Mesodermal cell (in vitro differentiated cells): ENCODE measurements at regions not wholly inside any gene's neighbourhood (a gene's known extent, or its start where the extent isn't known, plus 50 kb on each side); places are given as distances from the start of the nearest gene placed in this dataset.

Source experiments
- H3K27ac ChIP-seq: 2 replicates; pipeline ENCODE4 v1.7.0; 2013; ENCODE audit warnings: mild to moderate bottlenecking, low read depth, low read length, moderate library complexity; ENCODE audit not compliant: severe bottlenecking
- H3K36me3 ChIP-seq: 2 replicates; pipeline ENCODE4 v1.7.1; 2013; ENCODE audit warnings: mild to moderate bottlenecking, low read length, moderate library complexity; ENCODE audit not compliant: control insufficient read depth, insufficient read depth
- H3K4me1 ChIP-seq: one replicate; pipeline ENCODE4 v1.7.1; 2013; ENCODE audit warnings: mild to moderate bottlenecking, low read length; ENCODE audit not compliant: insufficient read depth, control insufficient read depth, poor library complexity, severe bottlenecking
- H3K4me3 ChIP-seq: 2 replicates; pipeline ENCODE4 v1.7.0; 2013; ENCODE audit warnings: low read length, control low read depth, mild to moderate bottlenecking; ENCODE audit not compliant: insufficient read depth, poor library complexity, severe bottlenecking; ENCODE audit errors: extremely low read depth
- H3K9me3 ChIP-seq: 2 replicates; pipeline ENCODE4 v1.7.1; 2013; ENCODE audit warnings: mild to moderate bottlenecking, low read length, moderate library complexity; ENCODE audit not compliant: control insufficient read depth
- WGBS, 2 experiments: methylation state at CpG; one replicate each; pipeline ENCODE4 v1.1.5; 2013; ENCODE audit warnings: missing lambda C conversion rate in 2 of 2; ENCODE audit not compliant: insufficient coverage in 2 of 2; 5-methylcytosine and 5-hydroxymethylcytosine counted together

GRCh38 chr2:12027136-12027535, 280.7 kb downstream of the LPIN1 start:
- no peak overlapping the region for H3K27ac ChIP-seq
- H3K36me3 ChIP-seq = no peaks in the 10 kb centered on the region
- peaks cover 2% of the 10 kb centered on the region for H3K4me1 ChIP-seq
- 86 to 90% methylated on average over 2 of the region's 2 CpGs for WGBS, 2 experiments
- no peak overlapping the region for H3K4me3 ChIP-seq
- peaks cover 6% of the 10 kb centered on the region for H3K9me3 ChIP-seq

- Histone ChIP-seq H3K36me3 (no peaks in the 10 kb centered on the region), H3K9me3 (peaks cover 5% of the 10 kb centered on the region), H3K27ac (no peak overlapping the region), H3K4me3 (no peak overlapping the region), H3K4me1 (peaks cover 12% of the 10 kb centered on the region)
- WGBS, 2 experiments = 93% methylated on average over 2 of the region's 4 CpGs; no CpG with 5 or more reads in 1 of the 2 experiments
Measured at GRCh38 chr2:12031866-12032265, 285.4 kb downstream of the LPIN1 start.

GRCh38 chr2:12032398-12032797, 286.0 kb downstream of the LPIN1 start:
- Histone ChIP-seq H3K4me1 (peaks cover 12% of the 10 kb centered on the region), H3K36me3 (no peaks in the 10 kb centered on the region), H3K4me3 (no peak overlapping the region), H3K9me3 (peaks cover 5% of the 10 kb centered on the region), H3K27ac (no peak overlapping the region)
- 74% methylated on average over 3 of the region's 3 CpGs; no CpG with 5 or more reads in 1 of the 2 experiments for WGBS, 2 experiments

GRCh38 chr2:12032975-12033374, 286.5 kb downstream of the LPIN1 start:
- peaks cover 5% of the 10 kb centered on the region for H3K9me3 ChIP-seq
- no peaks in the 10 kb centered on the region for H3K36me3 ChIP-seq
- peaks cover 12% of the 10 kb centered on the region for H3K4me1 ChIP-seq
- WGBS, 2 experiments = 52 to 72% methylated on average over 2 of the region's 2 CpGs
- no peak overlapping the region for H3K4me3 ChIP-seq
- no peak overlapping the region for H3K27ac ChIP-seq

GRCh38 chr2:12033494-12033893, 287.1 kb downstream of the LPIN1 start:
- Histone ChIP-seq H3K4me1 (peaks cover 12% of the 10 kb centered on the region), H3K36me3 (no peaks in the 10 kb centered on the region), H3K4me3 (no peak overlapping the region), H3K9me3 (peaks cover 5% of the 10 kb centered on the region), H3K27ac (no peak overlapping the region)
- WGBS, 2 experiments = 98% methylated on average over 6 of the region's 6 CpGs

GRCh38 chr2:12034382-12034781, 287.9 kb downstream of the LPIN1 start:
- no peak overlapping the region for H3K4me3 ChIP-seq
- 80 to 100% methylated on average over 1 to 2 of the region's 8 CpGs for WGBS, 2 experiments
- peaks cover 12% of the 10 kb centered on the region for H3K4me1 ChIP-seq
- peaks cover 11% of the 10 kb centered on the region for H3K9me3 ChIP-seq
- H3K36me3 ChIP-seq = no peaks in the 10 kb centered on the region
- no peak overlapping the region for H3K27ac ChIP-seq

GRCh38 chr2:12035029-12035720, 288.7 kb downstream of the LPIN1 start:
- no peak overlapping the region for H3K27ac ChIP-seq
- WGBS, 2 experiments = 98 to 99% methylated on average over 5 to 9 of the region's 11 CpGs

GRCh38 chr2:12035956-12036639, 289.7 kb downstream of the LPIN1 start:
- Histone ChIP-seq H3K27ac (no peak overlapping the region), H3K36me3 (no peaks in the 10 kb centered on the region), H3K4me1 (peaks cover 12% of the 10 kb centered on the region), H3K9me3 (peaks cover 11% of the 10 kb centered on the region), H3K4me3 (no peak overlapping the region)
- WGBS, 2 experiments = no CpG with 5 or more reads among the region's 1 CpG

More at GRCh38 chr2:12035029-12035720, 288.7 kb downstream of the LPIN1 start:
- Histone ChIP-seq H3K9me3 (peaks cover 11% of the 10 kb centered on the region), H3K4me1 (peaks cover 12% of the 10 kb centered on the region), H3K4me3 (no peak overlapping the region), H3K36me3 (no peaks in the 10 kb centered on the region)

GRCh38 chr2:12036640-12036983, 290.2 kb downstream of the LPIN1 start:
- Histone ChIP-seq H3K9me3 (peaks cover 11% of the 10 kb centered on the region), H3K27ac (no peak overlapping the region), H3K36me3 (no peaks in the 10 kb centered on the region), H3K4me3 (no peak overlapping the region), H3K4me1 (peaks cover 12% of the 10 kb centered on the region)
- 95 to 96% methylated on average over 5 of the region's 8 CpGs for WGBS, 2 experiments

GRCh38 chr2:12037301-12037700, 290.9 kb downstream of the LPIN1 start:
- Histone ChIP-seq H3K36me3 (no peaks in the 10 kb centered on the region), H3K27ac (no peak overlapping the region)
- 78 to 100% methylated on average over 1 to 2 of the region's 2 CpGs for WGBS, 2 experiments

GRCh38 chr2:12041236-12041635, 294.8 kb downstream of the LPIN1 start:
- WGBS, 2 experiments = 90 to 93% methylated on average over 2 to 3 of the region's 6 CpGs
- no peaks in the 10 kb centered on the region for H3K4me1 ChIP-seq
- no peak overlapping the region for H3K27ac ChIP-seq
- no peaks in the 10 kb centered on the region for H3K36me3 ChIP-seq
- no peak overlapping the region for H3K4me3 ChIP-seq
- peaks cover 6% of the 10 kb centered on the region for H3K9me3 ChIP-seq

More at GRCh38 chr2:12037301-12037700, 290.9 kb downstream of the LPIN1 start:
- H3K9me3 ChIP-seq = peaks cover 11% of the 10 kb centered on the region
- peaks cover 9% of the 10 kb centered on the region for H3K4me1 ChIP-seq
- H3K4me3 ChIP-seq = no peak overlapping the region
